HG02884 (cell line): ENCODE measurements at regions not wholly inside any gene's neighbourhood (a gene's known extent, or its start where the extent isn't known, plus 50 kb on each side); places are given as distances from the start of the nearest gene placed in this dataset.

Experiments used
- ATAC-seq: cut with Tn5 transposase; IDR thresholded peaks from one replicate; pipeline ENCODE4 v1.9.1; 2021; ENCODE audit warnings: mild to moderate bottlenecking, moderate library complexity; ENCODE audit not compliant: unreplicated experiment

- ATAC-seq = no peak
These were observed 269.1 kb upstream of the GLI3 start for GRCh38 chr7:42506097-42506496.

- no peak for ATAC-seq
These were observed 265.0 kb upstream of the GLI3 start for GRCh38 chr7:42502022-42502421.

DNA sequence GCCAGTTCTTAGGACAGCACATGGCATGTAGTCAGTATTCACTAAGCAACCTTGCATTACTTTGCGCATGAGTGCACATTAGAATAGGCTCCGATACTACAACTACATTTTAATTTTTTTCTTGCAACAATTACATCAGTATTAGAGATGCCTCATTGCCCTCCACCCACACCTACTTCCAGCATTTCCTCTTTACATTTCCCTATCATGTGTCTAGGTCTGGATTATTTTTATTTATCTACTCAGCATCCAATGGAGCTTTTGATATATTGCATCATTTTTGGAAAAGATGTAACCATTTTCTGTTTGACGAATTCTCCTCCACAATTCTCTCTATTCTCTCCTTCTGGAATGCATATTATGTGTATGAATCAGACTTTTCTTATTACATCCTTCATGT lies 258.2 kb upstream of the GLI3 start:
- no peak for ATAC-seq

GRCh38 chr7:42494736-42495135 lies 257.7 kb upstream of the GLI3 start:
- no peak for ATAC-seq

DNA sequence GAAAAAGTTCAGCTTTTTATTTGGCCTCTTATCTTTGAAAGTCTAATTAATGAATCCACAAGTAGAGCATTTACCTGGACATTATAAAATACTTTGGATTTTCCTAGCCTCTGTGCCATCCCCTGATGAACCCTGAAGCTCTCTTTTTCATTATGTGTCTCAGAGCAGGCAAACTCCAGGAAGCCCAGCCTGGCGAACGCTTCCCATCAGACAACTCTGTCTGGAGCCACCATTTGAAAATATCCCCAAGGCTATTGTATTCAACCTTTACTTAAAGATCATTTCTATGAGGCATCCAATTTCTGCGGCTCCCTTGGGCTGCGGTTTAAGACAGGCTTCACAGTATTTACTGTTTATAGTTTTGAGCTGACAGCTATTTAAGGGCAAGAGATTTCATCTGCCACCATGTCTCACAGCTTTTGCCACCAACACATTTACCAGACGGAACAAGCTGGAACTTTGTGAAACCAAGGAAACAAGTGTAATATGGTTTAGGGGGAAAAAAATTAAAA lies 257.2 kb upstream of the GLI3 start:
- no peak for ATAC-seq

DNA sequence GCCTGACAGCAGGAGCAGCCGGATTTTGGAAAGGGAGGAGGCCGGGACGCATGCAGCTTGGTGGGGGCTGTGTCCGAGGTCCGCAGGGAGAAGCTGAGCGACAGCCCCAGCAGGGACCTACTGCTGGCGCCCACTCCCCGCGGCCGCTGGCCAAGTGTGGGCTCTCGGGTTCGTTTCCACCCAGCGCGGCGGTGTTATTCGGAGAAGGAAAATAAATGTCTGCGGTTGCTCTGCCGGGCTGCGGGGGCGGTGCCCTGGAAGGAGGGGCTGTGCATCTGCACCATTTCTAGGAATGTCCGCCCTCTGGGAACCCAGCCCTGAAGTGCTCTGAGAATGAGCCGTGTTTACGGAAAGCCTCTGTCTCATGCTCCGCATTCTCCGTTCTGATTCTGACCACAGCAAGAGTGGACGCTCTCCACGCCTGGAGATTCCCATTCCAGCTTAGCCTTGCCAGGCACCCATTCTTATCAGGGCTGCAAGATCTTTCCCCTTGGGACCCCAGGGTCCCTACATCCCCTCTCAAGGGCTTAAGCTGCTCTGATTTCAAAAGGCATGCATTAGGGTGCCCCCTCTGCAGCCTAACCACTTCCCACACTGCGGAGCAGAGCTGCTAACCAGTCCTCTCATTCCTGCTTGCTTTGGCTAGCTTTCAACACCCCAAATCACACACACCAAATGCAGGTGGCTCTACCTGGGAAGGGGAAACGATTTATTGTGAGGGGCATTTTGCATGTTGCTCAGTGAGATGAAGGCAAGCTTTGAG lies 256.6 kb upstream of the GLI3 start:
- no peak for ATAC-seq

- no peak for ATAC-seq
These were observed 255.9 kb upstream of the GLI3 start for GRCh38 chr7:42492920-42493319.

DNA sequence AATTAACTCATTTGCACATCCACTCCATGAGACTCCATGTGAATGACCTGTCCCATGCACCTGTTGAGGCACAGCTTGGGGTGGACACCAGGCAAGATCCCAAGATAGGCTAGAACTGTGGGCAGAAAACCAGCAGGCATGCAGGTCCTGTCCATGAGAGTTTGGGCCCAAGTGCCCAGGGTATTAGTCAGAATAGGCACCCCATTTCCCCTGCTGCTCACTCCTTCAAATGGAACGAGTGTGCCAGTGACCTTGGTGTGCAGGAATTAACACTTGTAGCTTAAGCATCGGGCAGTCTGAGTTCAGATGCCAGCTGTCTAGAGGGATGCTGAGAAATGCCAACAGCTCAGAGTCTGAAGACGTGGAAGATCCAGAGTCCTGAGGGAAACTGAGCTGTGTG lies 254.1 kb upstream of the GLI3 start:
- ATAC-seq = no peak

- ATAC-seq = no peak
These were observed 252.3 kb upstream of the GLI3 start for GRCh38 chr7:42489299-42489698.

DNA sequence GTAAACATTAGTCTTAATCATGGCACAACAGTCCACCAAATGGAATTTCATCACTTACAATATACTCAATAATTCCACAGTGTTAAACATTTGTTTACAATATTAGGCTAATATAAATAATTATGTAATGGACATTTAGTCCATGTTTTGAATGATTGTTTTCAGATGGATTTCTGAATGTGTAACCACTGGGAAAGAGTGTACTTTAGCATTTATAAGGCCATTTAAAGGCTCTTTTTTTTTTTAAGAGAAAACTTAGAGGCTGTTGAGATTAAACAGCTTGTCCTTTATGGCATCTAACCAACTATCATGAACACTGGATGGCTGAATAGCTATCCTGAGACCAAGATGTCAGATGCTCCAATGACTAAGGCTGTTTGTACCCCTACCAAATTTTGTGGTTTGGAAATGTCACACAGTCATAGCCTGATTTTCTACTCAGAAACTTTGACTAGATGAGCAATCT lies 248.3 kb upstream of the GLI3 start:
- ATAC-seq = no peak

- no peak for ATAC-seq
These were observed 246.9 kb upstream of the GLI3 start for GRCh38 chr7:42483886-42484285.

DNA sequence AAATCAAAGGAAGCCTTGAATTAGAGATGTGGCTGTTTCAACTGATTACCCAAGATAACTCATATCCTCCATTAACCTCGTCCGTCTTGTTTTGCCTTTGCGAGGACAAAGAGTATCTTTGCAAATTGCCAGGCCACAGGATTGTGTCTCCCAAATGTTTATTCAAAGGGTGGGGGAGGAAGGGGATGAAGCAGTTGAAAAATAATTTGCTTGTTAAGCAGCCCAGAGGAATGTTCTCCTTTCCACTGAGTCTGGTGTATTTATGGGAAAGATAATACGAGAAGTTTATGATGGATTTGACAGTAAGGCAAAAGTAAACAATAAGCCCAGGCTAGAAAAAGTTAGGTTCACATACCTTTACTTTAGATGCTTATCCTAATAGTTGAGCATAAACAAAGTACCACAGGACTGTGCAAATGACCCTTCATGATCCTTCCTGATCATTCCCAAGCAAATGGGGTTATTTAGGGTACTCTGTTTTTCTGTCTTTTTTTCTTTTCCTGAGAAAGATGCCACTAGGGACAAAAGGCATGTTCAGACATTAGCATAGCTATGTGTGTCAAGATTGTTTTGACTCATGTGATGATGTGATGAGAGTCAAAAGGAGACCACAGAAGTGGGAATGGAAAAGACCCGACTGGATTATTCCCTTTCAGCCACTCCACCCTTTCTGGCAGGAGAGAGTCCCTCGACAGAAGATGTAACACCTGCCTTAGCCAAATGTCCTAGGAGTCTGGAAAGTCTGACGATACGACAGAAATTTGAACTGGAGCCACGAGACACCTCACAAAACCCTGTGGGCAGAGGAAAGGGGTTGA lies 243.0 kb upstream of the GLI3 start:
- ATAC-seq = no peak

DNA sequence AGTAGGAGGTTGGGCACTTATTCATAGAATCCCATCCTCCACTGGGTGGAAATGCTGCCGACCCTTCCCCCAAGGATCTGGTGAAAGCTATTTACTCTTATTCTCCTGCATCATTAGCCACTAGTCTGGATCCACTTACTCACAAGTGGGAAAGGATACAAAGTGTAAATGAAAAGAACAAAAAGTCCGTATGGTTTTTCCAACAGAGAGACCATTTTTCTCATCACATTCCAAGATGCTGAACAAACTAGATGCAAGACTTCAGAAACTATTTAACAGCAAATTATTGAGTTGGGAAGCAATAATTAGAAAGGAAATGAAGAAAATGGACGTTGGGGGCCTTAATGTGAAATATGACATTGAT lies 242.4 kb upstream of the GLI3 start:
- no peak for ATAC-seq

- no peak for ATAC-seq
These were observed 241.7 kb upstream of the GLI3 start for GRCh38 chr7:42478717-42479116.

DNA sequence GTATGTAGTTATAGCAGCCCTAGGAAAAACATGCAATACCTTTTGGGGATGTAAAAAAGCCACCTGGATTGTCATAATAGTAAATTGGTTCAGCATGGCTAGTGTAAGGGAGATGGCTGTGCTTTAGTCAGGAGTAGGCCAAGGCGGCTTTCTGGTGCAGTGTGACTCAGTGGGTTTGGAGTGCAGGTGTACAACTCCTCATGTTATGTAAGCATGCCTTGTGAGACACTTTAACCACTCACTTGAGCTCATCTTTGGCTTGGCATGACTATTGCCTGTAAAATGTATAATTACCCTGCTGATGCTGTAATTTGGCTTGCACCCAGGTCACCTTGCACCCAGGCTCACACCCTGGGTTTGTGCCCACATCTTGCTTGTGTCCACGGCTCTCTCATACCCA lies 239.2 kb upstream of the GLI3 start:
- no peak for ATAC-seq

DNA sequence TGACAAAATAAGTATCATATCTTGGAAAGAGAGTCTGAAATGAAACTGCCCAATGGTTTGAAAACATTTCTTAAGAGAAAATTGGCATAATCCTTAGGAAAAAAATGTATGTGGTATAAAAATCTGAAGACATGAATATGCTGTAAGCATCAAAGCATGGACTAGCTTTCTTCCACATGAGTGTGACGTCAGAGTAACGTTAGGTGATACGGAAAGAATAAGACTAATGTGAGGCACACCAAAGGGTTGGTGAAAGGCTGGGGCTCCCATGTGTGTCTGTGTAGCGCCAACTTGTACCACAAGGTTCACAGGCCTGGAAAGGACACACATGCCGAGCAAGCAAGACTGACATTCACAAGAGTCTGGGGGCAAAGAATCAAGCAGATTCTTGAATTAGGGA lies 238.1 kb upstream of the GLI3 start:
- no peak for ATAC-seq

GRCh38 chr7:42473099-42473498 lies 236.1 kb upstream of the GLI3 start:
- ATAC-seq = no peak

- no peak for ATAC-seq
These were observed 234.7 kb upstream of the GLI3 start for GRCh38 chr7:42471573-42472174.

DNA sequence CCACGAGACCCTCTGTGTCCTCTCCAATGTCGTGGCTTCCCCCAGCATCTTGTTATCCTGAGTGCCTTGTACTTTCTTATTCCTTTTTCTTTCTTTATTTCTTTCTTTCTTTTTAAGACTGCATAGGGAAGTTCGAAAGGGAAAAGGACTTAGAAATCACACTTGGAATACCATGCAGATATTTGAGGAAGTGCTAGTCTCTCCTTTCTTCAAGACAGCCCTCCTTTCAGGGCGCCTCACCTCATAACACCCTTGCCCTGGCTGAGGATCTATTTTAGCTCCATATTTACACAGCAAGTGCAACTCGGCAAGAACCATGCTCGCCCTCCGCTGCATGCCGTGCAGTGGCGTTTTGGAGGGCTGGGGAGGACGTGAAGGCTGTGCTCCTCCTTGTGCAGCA lies 232.3 kb upstream of the GLI3 start:
- ATAC-seq = no peak

GRCh38 chr7:42468471-42468870 lies 231.5 kb upstream of the GLI3 start:
- ATAC-seq = no peak

- ATAC-seq = no peak
These were observed 224.5 kb upstream of the GLI3 start for GRCh38 chr7:42461537-42461936.

GRCh38 chr7:42460933-42461332 lies 223.9 kb upstream of the GLI3 start:
- no peak for ATAC-seq
